SU-DHL-6 (cell line): ENCODE measurements at regions not wholly inside any gene's neighbourhood (a gene's known extent, or its start where the extent isn't known, plus 50 kb on each side); places are given as distances from the start of the nearest gene placed in this dataset.

Experiments used
- H2AFZ ChIP-seq: fragments of 200-600 bp; sonication (generic); 2 replicates; pipeline ENCODE4 v1.6.1; 2014; ENCODE audit warnings: low read depth, mild to moderate bottlenecking, moderate library complexity, mixed read lengths, antibody characterized with exemption, low read length; ENCODE audit not compliant: severe bottlenecking
- H3F3A ChIP-seq: fragments of 200-600 bp; shearing (Covaris generic); 2 replicates; pipeline ENCODE4 v1.6.0; 2016; ENCODE audit warnings: antibody characterized with exemption, mild to moderate bottlenecking; ENCODE audit not compliant: insufficient read depth
- H3K27ac ChIP-seq: fragments of 200-600 bp; sonication (generic); 2 replicates; pipeline ENCODE4 v1.5.1; 2016; ENCODE audit warnings: low read depth, mild to moderate bottlenecking, low read length, moderate library complexity, mixed read lengths
- H3K27me3 ChIP-seq: fragments of 200-600 bp; sonication (generic), shearing (Covaris generic); 2 replicates; pipeline ENCODE4 v1.6.0; 2014; ENCODE audit warnings: mild to moderate bottlenecking, low read length
- H3K36me3 ChIP-seq: fragments of 200-600 bp; sonication (generic); 2 replicates; pipeline ENCODE4 v1.6.1; 2014; ENCODE audit warnings: mild to moderate bottlenecking, low read length, mixed read lengths
- H3K4me2 ChIP-seq: fragments of 300-600, 200-600 bp; shearing (Covaris generic), sonication (generic); 2 replicates; pipeline ENCODE4 v1.6.0; 2014; ENCODE audit warnings: low read length, low read depth, mild to moderate bottlenecking; ENCODE audit not compliant: poor library complexity, severe bottlenecking
- H3K4me3 ChIP-seq: fragments of 200-600 bp; sonication (generic); 2 replicates; pipeline ENCODE4 v1.5.1; 2014; ENCODE audit warnings: antibody characterized with exemption, low read length, mild to moderate bottlenecking, mixed read lengths; ENCODE audit not compliant: insufficient read depth, poor library complexity, severe bottlenecking
- H3K79me2 ChIP-seq: fragments of 200-600 bp; sonication (generic); 2 replicates; pipeline ENCODE4 v1.6.1; 2014; ENCODE audit warnings: mild to moderate bottlenecking, low read length, moderate library complexity; ENCODE audit not compliant: insufficient read depth
- H3K9ac ChIP-seq: fragments of 200-600 bp; sonication (generic); 2 replicates; pipeline ENCODE4 v1.7.0; 2014; ENCODE audit warnings: mild to moderate bottlenecking, low read length
- H3K9me2 ChIP-seq: fragments of 200-600 bp; sonication (generic); replicated peaks from 2 replicates; pipeline ENCODE4 v1.6.1; 2014; ENCODE audit warnings: low read length; ENCODE audit not compliant: insufficient read depth
- H3K9me3 ChIP-seq: fragments of 200-600 bp; sonication (generic); 2 replicates; pipeline ENCODE4 v1.6.1; 2014; ENCODE audit warnings: low read length, mixed read lengths; ENCODE audit not compliant: insufficient read depth
- H4K20me1 ChIP-seq: fragments of 200-600 bp; sonication (generic); 2 replicates; pipeline ENCODE4 v1.6.1; 2014; ENCODE audit warnings: low read depth, mild to moderate bottlenecking, antibody characterized with exemption, low read length, moderate library complexity, mixed read lengths
- CTCF ChIP-seq: fragments of 200-600 bp; sonication (generic); IDR thresholded peaks from one replicate; pipeline ENCODE4 v1.5.1; 2017; ENCODE audit warnings: antibody characterized with exemption, mild to moderate bottlenecking, low read length, moderate library complexity; ENCODE audit not compliant: insufficient read depth, poor library complexity, severe bottlenecking
- EZH2phosphoT487 ChIP-seq: fragments of 200-600 bp; sonication (generic), shearing (Covaris generic); conservative IDR thresholded peaks from 2 replicates; pipeline ENCODE4 v1.6.1; 2018; ENCODE audit warnings: mild to moderate bottlenecking, antibody characterized with exemption, low read length, moderate library complexity, mixed read lengths

GRCh38 chr15:99895956-99896311, 162.7 kb upstream of the LYSMD4 start:
- no peak overlapping the region for H2AFZ ChIP-seq
- no peak overlapping the region for H3K9ac ChIP-seq
- no peaks in the 10 kb centered on the region for H3K27me3 ChIP-seq
- TF ChIP-seq EZH2phosphoT487: no peak
- TF ChIP-seq CTCF: no peak
- H3K4me3 ChIP-seq: no peak overlapping the region
- H3K4me2 ChIP-seq: no peak overlapping the region
- H3K36me3 ChIP-seq: no peaks in the 10 kb centered on the region
- H3K9me2 ChIP-seq: no peaks in the 10 kb centered on the region
- H4K20me1 ChIP-seq: no peaks in the 10 kb centered on the region
- no peak overlapping the region for H3K27ac ChIP-seq
- H3F3A ChIP-seq: no peaks in the 10 kb centered on the region
- no peaks in the 10 kb centered on the region for H3K9me3 ChIP-seq
- no peaks in the 10 kb centered on the region for H3K79me2 ChIP-seq

GRCh38 chr15:99895189-99895955, 162.1 kb upstream of the LYSMD4 start:
- H3K9me3 ChIP-seq: no peaks in the 10 kb centered on the region
- no peak overlapping the region for H3K9ac ChIP-seq
- H3K4me3 ChIP-seq: no peak overlapping the region
- H3K36me3 ChIP-seq: no peaks in the 10 kb centered on the region
- no peaks in the 10 kb centered on the region for H3K79me2 ChIP-seq
- no peaks in the 10 kb centered on the region for H4K20me1 ChIP-seq
- H3K9me2 ChIP-seq: no peaks in the 10 kb centered on the region
- no peaks in the 10 kb centered on the region for H3K27me3 ChIP-seq
- H3F3A ChIP-seq: no peaks in the 10 kb centered on the region
- no peak overlapping the region for H3K27ac ChIP-seq
- no peak overlapping the region for H2AFZ ChIP-seq
- no peak overlapping the region for H3K4me2 ChIP-seq
- TF ChIP-seq CTCF: no peak
- TF ChIP-seq EZH2phosphoT487: no peak

GRCh38 chr15:99878835-99879234, 145.6 kb upstream of the LYSMD4 start:
- Histone ChIP-seq H3K4me2 (no peak overlapping the region), H3F3A (no peaks in the 10 kb centered on the region), H3K9me3 (no peaks in the 10 kb centered on the region), H3K79me2 (no peaks in the 10 kb centered on the region), H2AFZ (no peak overlapping the region), H3K36me3 (no peaks in the 10 kb centered on the region), H4K20me1 (no peaks in the 10 kb centered on the region), H3K9me2 (no peaks in the 10 kb centered on the region), H3K27ac (no peak overlapping the region), H3K27me3 (no peaks in the 10 kb centered on the region), H3K4me3 (no peak overlapping the region), H3K9ac (no peak overlapping the region)
- TF ChIP-seq CTCF (no peak), EZH2phosphoT487 (no peak)
